SK-N-SH treated with all-trans-retinoic acid at 6 μM for 48 hours (cell line): ENCODE measurements at regions not wholly inside any gene's neighbourhood (a gene's known extent, or its start where the extent isn't known, plus 50 kb on each side); places are given as distances from the start of the nearest gene placed in this dataset.

Source experiments
- ATAC-seq: fragments of 200-7000 bp; cut with Tn5 transposase; 3 replicates; pipeline ENCODE4 v1.9.1; 2020; ENCODE audit warnings: mild to moderate bottlenecking, moderate library complexity
- ARNTL ChIP-seq: fragments of 450-650 bp; formaldehyde crosslinking; IDR thresholded peaks from 2 replicates; pipeline ENCODE4 v1.5.0; 2020; ENCODE audit warnings: low read depth, mild to moderate bottlenecking, moderate library complexity, borderline replicate concordance
- CREB5 ChIP-seq: fragments of 250-450 bp; sonication (Bioruptor Pico); IDR thresholded peaks from 2 replicates; pipeline ENCODE4 v1.5.1; 2020; ENCODE audit warnings: low read depth, mild to moderate bottlenecking, moderate library complexity
- CSDC2 ChIP-seq: fragments of 250-450 bp; sonication (Bioruptor Pico); IDR thresholded peaks from 2 replicates; pipeline ENCODE4 v1.5.0; 2020; ENCODE audit warnings: mild to moderate bottlenecking, moderate library complexity
- CSRNP3 ChIP-seq: fragments of 250-450 bp; sonication (Bioruptor Pico); IDR thresholded peaks from 2 replicates; pipeline ENCODE4 v1.5.1; 2021; ENCODE audit warnings: mild to moderate bottlenecking, moderate library complexity
- ESRRG ChIP-seq: fragments of 250-450 bp; sonication (Bioruptor Pico); IDR thresholded peaks from 2 replicates; pipeline ENCODE4 v1.6.1; 2021; ENCODE audit warnings: mild to moderate bottlenecking
- GLIS3 ChIP-seq: fragments of 250-450 bp; sonication (Bioruptor Pico); IDR thresholded peaks from 2 replicates; pipeline ENCODE4 v1.5.0; 2020; ENCODE audit warnings: mild to moderate bottlenecking, moderate library complexity
- ISL1 ChIP-seq: fragments of 250-450 bp; sonication (Bioruptor Pico); IDR thresholded peaks from 2 replicates; pipeline ENCODE4 v2.1.2; 2022; ENCODE audit warnings: mild to moderate bottlenecking, moderate library complexity
- OSR1 ChIP-seq: fragments of 250-450 bp; sonication (Bioruptor Pico); IDR thresholded peaks from 2 replicates; pipeline ENCODE4 v1.8.0; 2022; ENCODE audit warnings: moderate library complexity, mild to moderate bottlenecking, inconsistent platforms
- PATZ1 ChIP-seq: fragments of 250-450 bp; sonication (Bioruptor Pico); IDR thresholded peaks from 2 replicates; pipeline ENCODE4 v1.8.0; 2020; ENCODE audit warnings: mild to moderate bottlenecking, moderate library complexity, borderline replicate concordance
- POU6F1 ChIP-seq: fragments of 250-450 bp; sonication (Bioruptor Pico); IDR thresholded peaks from 2 replicates; pipeline ENCODE4 v1.8.0; 2021; ENCODE audit warnings: low read depth, mild to moderate bottlenecking, moderate library complexity, borderline replicate concordance
- PPARA ChIP-seq: fragments of 250-450 bp; sonication (Bioruptor Pico); IDR thresholded peaks from 2 replicates; pipeline ENCODE4 v1.5.0; 2020; ENCODE audit warnings: mild to moderate bottlenecking, borderline replicate concordance
- RARB ChIP-seq: fragments of 250-450 bp; sonication (Bioruptor Pico); IDR thresholded peaks from 2 replicates; pipeline ENCODE4 v1.8.0; 2021; ENCODE audit warnings: mild to moderate bottlenecking, moderate library complexity
- SNAI2 ChIP-seq: fragments of 250-450 bp; sonication (Bioruptor Pico); IDR thresholded peaks from 2 replicates; pipeline ENCODE4 v1.5.0; 2020; ENCODE audit warnings: mild to moderate bottlenecking, moderate library complexity
- TCF4 ChIP-seq: fragments of 250-450 bp; sonication (Bioruptor Pico); IDR thresholded peaks from 2 replicates; pipeline ENCODE4 v1.8.0; 2021; ENCODE audit warnings: mild to moderate bottlenecking, moderate library complexity, borderline replicate concordance
- TSHZ2 ChIP-seq: fragments of 250-450 bp; sonication (Bioruptor Pico); IDR thresholded peaks from 2 replicates; pipeline ENCODE4 v1.5.0; 2020; ENCODE audit warnings: mild to moderate bottlenecking, moderate library complexity
- ZC3H10 ChIP-seq: fragments of 250-450 bp; sonication (Bioruptor Pico); IDR thresholded peaks from 2 replicates; pipeline ENCODE4 v1.5.1; 2021; ENCODE audit warnings: mild to moderate bottlenecking, moderate library complexity
- ZFP3 ChIP-seq: fragments of 250-450 bp; sonication (Bioruptor Pico); IDR thresholded peaks from 2 replicates; pipeline ENCODE4 v1.5.0; 2020; ENCODE audit warnings: mild to moderate bottlenecking, moderate library complexity
- ZFP30 ChIP-seq: fragments of 450-650 bp; formaldehyde crosslinking; IDR thresholded peaks from 2 replicates; pipeline ENCODE4 v1.5.0; 2022; ENCODE audit warnings: mild to moderate bottlenecking, moderate library complexity
- ZNF565 ChIP-seq: fragments of 450-650 bp; formaldehyde crosslinking; conservative IDR thresholded peaks from 2 replicates; pipeline ENCODE4 v1.5.0; 2020; ENCODE audit warnings: low read depth, mild to moderate bottlenecking, moderate library complexity
- ZNF70 ChIP-seq: fragments of 450-650 bp; formaldehyde crosslinking; IDR thresholded peaks from 2 replicates; pipeline ENCODE4 v1.5.0; 2020; ENCODE audit warnings: mild to moderate bottlenecking, moderate library complexity
- ZNF8 ChIP-seq: fragments of 450-650 bp; formaldehyde crosslinking; IDR thresholded peaks from 2 replicates; pipeline ENCODE4 v1.5.0; 2020; ENCODE audit warnings: mild to moderate bottlenecking, moderate library complexity

GRCh38 chr17:69864462-69864861, 210.6 kb upstream of the KCNJ16 start:
- TF ChIP-seq GLIS3 = no peak
- no peak for TF ChIP-seq ZFP3 (CRISPR knock-in tag)
- TF ChIP-seq CSDC2 (CRISPR knock-in tag) = no peak
- no peak for TF ChIP-seq ZFP30 (CRISPR knock-in tag)
- no peak for TF ChIP-seq POU6F1
- no peak for TF ChIP-seq CREB5 (CRISPR knock-in tag)
- TF ChIP-seq CSRNP3 (CRISPR knock-in tag) = no peak
- no peak for TF ChIP-seq OSR1 (CRISPR knock-in tag)
- TF ChIP-seq TSHZ2 (CRISPR knock-in tag) = no peak
- TF ChIP-seq ARNTL = no peak
- no peak for ATAC-seq

- no peak for ATAC-seq
Measured at GRCh38 chr17:69869667-69870066, 205.4 kb upstream of the KCNJ16 start.

More at GRCh38 chr17:69869667-69870066, 205.4 kb upstream of the KCNJ16 start:
- TF ChIP-seq TCF4 (CRISPR knock-in tag) (no peak), PPARA (CRISPR knock-in tag) (no peak), ZNF565 (CRISPR knock-in tag) (no peak), SNAI2 (no peak), ESRRG (CRISPR knock-in tag) (no peak), CSRNP3 (CRISPR knock-in tag) (no peak), ZNF70 (CRISPR knock-in tag) (no peak), ARNTL (no peak), POU6F1 (no peak), GLIS3 (no peak), RARB (CRISPR knock-in tag) (no peak), ISL1 (CRISPR knock-in tag) (no peak), PATZ1 (CRISPR knock-in tag) (no peak), CSDC2 (CRISPR knock-in tag) (no peak), TSHZ2 (CRISPR knock-in tag) (no peak), ZFP30 (CRISPR knock-in tag) (no peak), OSR1 (CRISPR knock-in tag) (no peak), ZC3H10 (CRISPR knock-in tag) (no peak), ZNF8 (CRISPR knock-in tag) (no peak)
- TF ChIP-seq, all 23 proteins: peak for 0
